DMS79 treated with DMSO at 0.1 percent for 48 hours (cell line): ENCODE measurements at regions not wholly inside any gene's neighbourhood (a gene's known extent, or its start where the extent isn't known, plus 50 kb on each side); places are given as distances from the start of the nearest gene placed in this dataset.

Experiments
- DNase-seq: peaks from one replicate; lab custom pipeline; 2025; lab: John Stamatoyannopoulos, UW

GRCh38 chr4:24476282-24476681 lies 108.1 kb downstream of the DHX15 start:
- DNase-seq, result no peak

- no peak for DNase-seq
Measured at GRCh38 chr4:24475756-24476155, 108.6 kb downstream of the DHX15 start.

GRCh38 chr4:24473309-24473721 lies 111.0 kb downstream of the DHX15 start:
- DNase-seq, result peak; percentile 21

- DNase-seq, result peak; percentile 39
Measured at GRCh38 chr4:24472514-24473308, 111.6 kb downstream of the DHX15 start.

GRCh38 chr4:24472161-24472510 lies 112.2 kb downstream of the DHX15 start:
- no peak for DNase-seq

- DNase-seq, result no peak
Measured at GRCh38 chr4:24471486-24472160, 112.7 kb downstream of the DHX15 start.

- peak; percentile 35 for DNase-seq
Measured at GRCh38 chr4:24470666-24471485, 113.5 kb downstream of the DHX15 start.

GRCh38 chr4:24468071-24468470 lies 116.3 kb downstream of the DHX15 start:
- DNase-seq, result no peak

- DNase-seq, result no peak
Measured at GRCh38 chr4:24464566-24464965, 119.8 kb downstream of the DHX15 start.

GRCh38 chr4:24456431-24456830 lies 127.9 kb downstream of the DHX15 start:
- no peak for DNase-seq

GRCh38 chr4:24453951-24454350 lies 130.4 kb downstream of the DHX15 start:
- no peak for DNase-seq

GRCh38 chr4:24451870-24452269 lies 132.5 kb downstream of the DHX15 start:
- DNase-seq, result no peak

GRCh38 chr4:24443200-24443599 lies 141.2 kb downstream of the DHX15 start:
- no peak for DNase-seq

GRCh38 chr4:24440765-24441164 lies 143.6 kb downstream of the DHX15 start:
- DNase-seq, result no peak

GRCh38 chr4:24434241-24434640 lies 150.1 kb downstream of the DHX15 start:
- peak; percentile 16 for DNase-seq

GRCh38 chr4:24433515-24434214 lies 150.7 kb downstream of the DHX15 start:
- peak; percentile 21 for DNase-seq

GRCh38 chr4:24428850-24429249 lies 155.5 kb downstream of the DHX15 start:
- no peak for DNase-seq

- DNase-seq, result no peak
Measured at GRCh38 chr4:24426557-24426956, 157.8 kb downstream of the DHX15 start.

GRCh38 chr4:24425863-24426262 lies 158.5 kb downstream of the DHX15 start:
- no peak for DNase-seq

- no peak for DNase-seq
Measured at GRCh38 chr4:24423670-24424069, 160.7 kb downstream of the DHX15 start.

GRCh38 chr4:24422644-24423043 lies 161.7 kb downstream of the DHX15 start:
- no peak for DNase-seq
